Tibial artery (tissue), 4 donors: ENCODE measurements at regions not wholly inside any gene's neighbourhood (a gene's known extent, or its start where the extent isn't known, plus 50 kb on each side); places are given as distances from the start of the nearest gene placed in this dataset.

Experiments
- DNase-seq, 2 donors: peaks; one replicate each; pipeline ENCODE4 v3.0.0-alpha.2; 2019
- H3K27ac ChIP-seq, 2 donors: fragments of 200-600 bp; sonication (generic) in 1 of 2; 1 replicate in 1 of 2; 2 replicates in 1 of 2; pipeline ENCODE4 v1.5.1; 2018 to 2019; ENCODE audit warnings: mild to moderate bottlenecking in 1 of 2
- H3K27me3 ChIP-seq, 2 donors: fragments of 200-600 bp; sonication (generic) in 1 of 2; one replicate each; pipeline versions ENCODE4 v1.5.1 to v1.6.0; 2016 to 2019
- H3K36me3 ChIP-seq, 3 donors: fragments of 200-600 bp; sonication (generic) in 2 of 3; one replicate each; pipeline ENCODE4 v1.5.1; 2016 to 2019; ENCODE audit warnings: mild to moderate bottlenecking in 2 of 3
- H3K4me1 ChIP-seq, 4 donors: fragments of 200-600 bp; sonication (generic) in 2 of 4; 1 replicate in 3 of 4; 2 replicates in 1 of 4; pipeline ENCODE4 v1.5.1; 2016 to 2019
- H3K4me3 ChIP-seq, 2 donors: fragments of 200-600 bp; sonication (generic) in 1 of 2; 1 replicate in 1 of 2; 2 replicates in 1 of 2; pipeline ENCODE4 v1.5.1; 2018 to 2019; ENCODE audit warnings: mild to moderate bottlenecking in 2 of 2
- H3K9me3 ChIP-seq, 3 donors: fragments of 200-600 bp; sonication (generic) in 1 of 3; one replicate each; pipeline ENCODE4 v1.5.1; 2016 to 2019
- intact Hi-C: fragments of 100-400 bp; cut with DNase I; formaldehyde crosslinking; loops from one replicate; pipeline ENCODE4 v1.15.0; 2023; ENCODE audit warnings: low total_unique reads
- TF ChIP-seq, protein P1 (sequence below), 2 experiments: fragments of 200-600 bp in 1 of 2; fragments of 450-650 bp in 1 of 2; IDR thresholded peaks; one replicate each; pipeline ENCODE4 v1.5.1; 2017 to 2019; ENCODE audit warnings: antibody characterized with exemption in 2 of 2, mild to moderate bottlenecking in 1 of 2, moderate library complexity in 1 of 2

DNA sequence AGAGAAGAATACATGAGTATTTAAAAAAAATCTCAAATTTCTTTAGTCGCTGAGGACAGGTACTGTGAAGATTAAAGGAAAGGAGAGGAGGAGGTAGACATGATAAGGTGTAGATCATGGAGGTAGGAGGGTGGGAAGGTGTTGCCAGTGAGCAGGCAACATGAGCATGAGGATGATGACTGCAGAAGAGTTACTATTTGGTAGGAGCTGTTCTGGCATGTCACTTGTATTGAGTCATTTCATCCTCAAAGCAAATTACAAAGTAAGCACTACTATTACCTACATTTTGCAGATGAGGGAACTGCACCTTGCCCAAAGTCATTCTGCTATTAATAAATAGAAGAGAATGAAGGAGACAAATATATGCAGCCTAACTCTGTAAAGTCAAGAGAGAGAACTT lies 435.8 kb upstream of the KLF12 start:
- H3K9me3 ChIP-seq = no peaks in the 10 kb centered on the region
- no peaks in the 10 kb centered on the region for H3K36me3 ChIP-seq
- intact Hi-C loops = no loop called here
- TF ChIP-seq, protein P1, sequence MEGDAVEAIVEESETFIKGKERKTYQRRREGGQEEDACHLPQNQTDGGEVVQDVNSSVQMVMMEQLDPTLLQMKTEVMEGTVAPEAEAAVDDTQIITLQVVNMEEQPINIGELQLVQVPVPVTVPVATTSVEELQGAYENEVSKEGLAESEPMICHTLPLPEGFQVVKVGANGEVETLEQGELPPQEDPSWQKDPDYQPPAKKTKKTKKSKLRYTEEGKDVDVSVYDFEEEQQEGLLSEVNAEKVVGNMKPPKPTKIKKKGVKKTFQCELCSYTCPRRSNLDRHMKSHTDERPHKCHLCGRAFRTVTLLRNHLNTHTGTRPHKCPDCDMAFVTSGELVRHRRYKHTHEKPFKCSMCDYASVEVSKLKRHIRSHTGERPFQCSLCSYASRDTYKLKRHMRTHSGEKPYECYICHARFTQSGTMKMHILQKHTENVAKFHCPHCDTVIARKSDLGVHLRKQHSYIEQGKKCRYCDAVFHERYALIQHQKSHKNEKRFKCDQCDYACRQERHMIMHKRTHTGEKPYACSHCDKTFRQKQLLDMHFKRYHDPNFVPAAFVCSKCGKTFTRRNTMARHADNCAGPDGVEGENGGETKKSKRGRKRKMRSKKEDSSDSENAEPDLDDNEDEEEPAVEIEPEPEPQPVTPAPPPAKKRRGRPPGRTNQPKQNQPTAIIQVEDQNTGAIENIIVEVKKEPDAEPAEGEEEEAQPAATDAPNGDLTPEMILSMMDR (IDR thresholded peaks at IDR 0.05) = no peak
- H3K27ac ChIP-seq = no peak overlapping the region
- H3K4me3 ChIP-seq = no peak overlapping the region
- no peak for DNase-seq
- peaks cover 0 to 2% (median under 1%) of the 10 kb centered on the region in 4 donors for H3K4me1 ChIP-seq
- H3K27me3 ChIP-seq = no peaks in the 10 kb centered on the region

DNA sequence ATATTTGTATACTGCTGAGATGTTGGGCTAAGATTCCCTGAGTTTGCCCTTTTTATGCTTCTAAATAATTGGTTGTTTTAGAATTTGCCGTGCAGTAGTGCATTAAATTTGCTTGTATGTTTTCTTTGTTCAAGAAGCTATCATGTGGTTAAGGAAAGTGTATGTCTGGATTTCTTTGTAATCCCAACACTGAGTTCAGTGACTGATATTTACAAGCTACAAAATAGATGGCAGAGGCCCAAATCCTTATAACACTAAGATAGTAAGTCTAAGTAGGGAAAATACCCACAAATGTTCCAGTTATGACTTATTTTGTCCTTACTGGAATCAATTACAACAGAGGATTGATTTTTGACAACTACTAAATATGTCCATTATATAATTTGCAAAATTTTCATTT lies 435.0 kb upstream of the KLF12 start:
- intact Hi-C loops = no loop called here
- TF ChIP-seq, protein P1 (IDR thresholded peaks at IDR 0.05) = no peak
- Histone ChIP-seq H3K4me3 (no peak overlapping the region), H3K4me1 (no peaks in the 10 kb centered on the region), H3K27ac (no peak overlapping the region), H3K36me3 (no peaks in the 10 kb centered on the region), H3K9me3 (no peaks in the 10 kb centered on the region), H3K27me3 (no peaks in the 10 kb centered on the region)
- no peak for DNase-seq

DNA sequence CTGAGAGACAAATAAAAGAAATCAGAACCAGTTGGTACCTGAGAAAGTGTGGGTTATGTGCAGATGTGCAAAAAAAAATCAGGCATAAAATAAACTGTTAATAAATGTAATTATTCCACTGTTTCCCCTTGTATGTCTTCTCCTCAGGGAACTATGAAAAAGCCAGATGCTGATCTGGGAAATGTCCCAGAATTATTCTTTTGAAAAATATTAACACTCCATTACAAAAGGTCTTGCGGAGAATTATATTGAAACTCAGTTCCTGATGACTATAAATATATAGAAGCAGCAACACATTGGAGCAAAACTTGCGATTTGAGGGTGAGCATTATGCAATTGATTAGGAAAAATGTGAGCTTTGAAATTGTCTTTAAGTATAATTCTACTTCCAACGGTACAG lies 433.3 kb upstream of the KLF12 start:
- Histone ChIP-seq H3K4me3 (no peak overlapping the region), H3K27ac (no peak overlapping the region), H3K9me3 (no peaks in the 10 kb centered on the region), H3K36me3 (no peaks in the 10 kb centered on the region), H3K27me3 (no peaks in the 10 kb centered on the region), H3K4me1 (no peaks in the 10 kb centered on the region)
- DNase-seq = no peak
- intact Hi-C loops = no loop called here
- TF ChIP-seq, protein P1 (IDR thresholded peaks at IDR 0.05) = no peak

DNA sequence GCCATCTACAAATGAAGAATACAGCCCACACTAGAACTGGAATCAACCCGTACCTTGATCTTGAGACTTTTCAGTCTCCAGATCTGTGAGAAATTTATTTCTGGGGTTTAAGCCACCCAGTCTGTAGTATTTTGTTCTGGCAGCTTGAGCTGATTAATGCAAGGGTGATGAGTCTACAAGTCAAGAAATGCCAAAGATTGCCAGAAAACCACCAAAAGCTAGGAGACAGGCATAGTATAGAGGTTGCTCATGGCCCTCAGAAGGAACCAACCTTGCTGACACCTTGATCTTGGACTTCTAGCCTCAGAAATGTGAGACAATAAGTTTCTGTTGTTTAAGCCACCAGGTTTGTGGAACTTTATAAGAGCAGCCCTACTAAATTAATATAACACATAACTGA lies 428.2 kb upstream of the KLF12 start:
- no peak for DNase-seq

DNA sequence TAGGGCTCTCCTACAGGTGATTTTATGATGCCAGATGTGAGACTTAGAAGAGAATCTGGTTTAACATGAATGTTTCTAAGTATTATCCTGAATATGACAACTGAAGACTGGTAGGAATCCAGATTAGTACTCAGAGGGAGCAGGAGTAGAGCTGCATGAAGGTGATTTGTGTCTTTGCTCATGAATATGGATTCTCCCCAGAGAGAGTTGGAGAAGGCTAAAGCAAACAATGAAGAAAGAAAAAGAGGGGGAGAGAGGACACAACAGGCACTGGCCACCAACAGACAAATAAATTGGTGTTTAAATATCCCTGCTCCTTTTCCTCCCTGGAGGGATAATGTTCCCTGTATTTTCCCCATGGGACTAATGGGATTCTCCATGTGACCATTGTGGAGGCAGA lies 427.0 kb upstream of the KLF12 start:
- no peaks in the 10 kb centered on the region for H3K27me3 ChIP-seq
- no peak for DNase-seq
- H3K9me3 ChIP-seq = no peaks in the 10 kb centered on the region
- no peaks in the 10 kb centered on the region for H3K4me1 ChIP-seq
- no peak overlapping the region for H3K4me3 ChIP-seq
- intact Hi-C loops = no loop called here
- TF ChIP-seq, protein P1 (IDR thresholded peaks at IDR 0.05) = no peak
- no peaks in the 10 kb centered on the region for H3K36me3 ChIP-seq
- H3K27ac ChIP-seq = no peak overlapping the region

More for the DNA sequence above, 428.2 kb upstream of the KLF12 start:
- TF ChIP-seq, protein P1 (IDR thresholded peaks at IDR 0.05) = no peak
- intact Hi-C loops = no loop called here
- Histone ChIP-seq H3K9me3 (no peaks in the 10 kb centered on the region), H3K27ac (no peak overlapping the region), H3K4me1 (no peaks in the 10 kb centered on the region), H3K4me3 (no peak overlapping the region), H3K27me3 (no peaks in the 10 kb centered on the region), H3K36me3 (no peaks in the 10 kb centered on the region)

DNA sequence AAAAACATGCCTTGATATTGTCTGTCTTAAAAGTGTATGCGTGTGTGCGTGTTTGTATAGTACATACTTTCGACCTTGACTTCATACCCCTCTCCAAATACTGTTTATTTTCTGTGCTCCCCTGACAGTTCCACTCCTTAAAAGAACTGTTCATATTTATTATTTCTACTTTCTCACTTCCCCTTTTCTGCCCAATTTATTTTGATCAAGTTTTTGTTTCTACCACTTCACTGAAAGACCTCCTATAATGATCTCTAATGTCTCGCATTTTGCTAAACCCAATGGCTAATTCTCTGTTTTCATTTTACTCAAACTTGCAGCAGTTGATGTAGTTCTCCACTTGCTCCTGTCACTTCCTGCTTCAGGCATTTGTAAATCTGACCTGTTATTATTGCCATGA lies 426.1 kb upstream of the KLF12 start:
- Histone ChIP-seq H3K4me1 (no peaks in the 10 kb centered on the region), H3K9me3 (no peaks in the 10 kb centered on the region), H3K4me3 (no peak overlapping the region), H3K27ac (no peak overlapping the region), H3K36me3 (no peaks in the 10 kb centered on the region), H3K27me3 (no peaks in the 10 kb centered on the region)
- DNase-seq = no peak
- TF ChIP-seq, protein P1 (IDR thresholded peaks at IDR 0.05) = no peak
- intact Hi-C loops = no loop called here
